Colon (tissue), 2 donors: ENCODE measurements at regions not wholly inside any gene's neighbourhood (a gene's known extent, or its start where the extent isn't known, plus 50 kb on each side); places are given as distances from the start of the nearest gene placed in this dataset.
"Not testable (repeated sequence)": the region's sequence is repeated elsewhere in the genome, so short reads cannot be mapped to it uniquely, and the experiment has no call there.

Experiments used
- FAIRE-seq: peaks from 2 replicates; lab custom pipeline; 2012; peaks lifted over from hg19 to GRCh38; lab: Jason Lieb, UNC
- donor health status: control.
- donor health status: control.

- FAIRE-seq, result no peak
Observed at GRCh38 chr5:56763711-56764466, 51.5 kb upstream of the MAP3K1 start.

DNA sequence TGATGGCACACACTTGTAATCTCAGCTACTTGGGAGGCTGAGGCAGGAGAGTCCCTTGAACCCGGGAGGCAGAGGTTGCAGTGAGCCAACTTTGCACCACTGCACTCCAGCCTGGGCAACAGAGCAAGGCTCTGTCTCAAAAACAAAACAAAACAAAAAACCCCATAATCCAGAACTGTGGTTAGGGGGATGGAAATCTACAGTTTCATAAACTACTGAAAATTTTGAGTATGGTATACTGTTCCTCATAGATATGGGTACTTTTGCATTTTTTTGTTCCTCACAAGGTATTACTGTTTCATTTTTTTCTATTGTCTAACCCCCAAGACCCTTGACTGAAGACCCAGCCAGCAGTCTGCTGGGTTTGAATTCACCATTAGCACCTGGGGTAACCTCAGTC, 52.2 kb upstream of the MAP3K1 start:
- no peak for FAIRE-seq

DNA sequence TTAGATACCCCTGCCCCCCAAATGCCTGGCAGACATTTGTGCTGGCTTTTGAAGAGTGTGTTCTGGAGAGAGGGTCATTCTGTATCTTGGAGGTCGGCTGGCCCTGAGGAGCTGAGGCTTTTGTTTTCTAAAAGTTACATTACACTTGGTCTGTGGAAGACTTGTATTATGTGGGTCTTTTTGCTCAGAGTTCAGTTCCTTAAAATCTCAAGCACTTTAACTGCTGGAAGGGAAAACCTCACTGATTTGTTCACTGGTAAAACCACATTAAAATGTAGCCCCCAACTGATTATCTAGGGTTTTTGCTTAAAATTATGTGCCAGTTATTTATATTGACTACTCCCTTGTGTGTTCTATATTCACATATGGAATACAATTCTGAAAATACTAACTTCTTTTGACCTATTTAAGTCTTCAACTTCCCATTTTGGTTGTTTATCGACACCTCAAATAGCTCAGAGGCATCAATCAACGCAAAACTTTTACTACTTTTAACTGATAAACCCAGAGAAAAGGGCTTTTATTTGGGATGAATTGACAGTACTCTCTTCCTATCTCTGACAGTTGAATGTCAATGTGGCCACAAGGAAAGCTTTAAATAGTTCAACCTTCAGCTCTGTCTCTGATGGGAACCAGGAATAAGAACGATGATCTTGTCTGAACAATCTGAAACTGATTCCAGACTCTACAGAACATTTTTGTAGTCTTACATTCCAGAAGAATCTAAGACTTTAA, 54.0 kb upstream of the MAP3K1 start:
- no peak for FAIRE-seq

DNA sequence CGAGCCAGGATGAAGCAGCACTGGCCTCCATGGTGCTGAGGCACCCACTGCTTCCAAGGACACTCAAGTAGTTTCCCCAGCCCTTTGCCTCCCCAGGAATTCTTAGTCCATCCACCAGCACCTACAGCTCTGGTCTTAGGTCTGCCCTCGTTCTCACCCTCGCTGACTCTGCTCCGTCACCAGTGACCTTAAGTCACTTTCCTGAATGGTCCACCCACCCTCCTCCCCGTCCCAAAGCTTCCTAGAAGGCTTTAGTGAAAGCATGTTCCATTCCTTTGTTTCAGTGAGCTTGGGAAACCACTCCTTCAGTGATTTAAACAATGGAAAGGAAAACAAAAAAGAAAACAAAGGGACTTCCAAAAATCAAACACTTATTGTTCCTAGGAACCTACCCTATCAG, 54.6 kb upstream of the MAP3K1 start:
- FAIRE-seq, result no peak

- no peak for FAIRE-seq
Observed at GRCh38 chr5:56759521-56760216, 55.7 kb upstream of the MAP3K1 start.

DNA sequence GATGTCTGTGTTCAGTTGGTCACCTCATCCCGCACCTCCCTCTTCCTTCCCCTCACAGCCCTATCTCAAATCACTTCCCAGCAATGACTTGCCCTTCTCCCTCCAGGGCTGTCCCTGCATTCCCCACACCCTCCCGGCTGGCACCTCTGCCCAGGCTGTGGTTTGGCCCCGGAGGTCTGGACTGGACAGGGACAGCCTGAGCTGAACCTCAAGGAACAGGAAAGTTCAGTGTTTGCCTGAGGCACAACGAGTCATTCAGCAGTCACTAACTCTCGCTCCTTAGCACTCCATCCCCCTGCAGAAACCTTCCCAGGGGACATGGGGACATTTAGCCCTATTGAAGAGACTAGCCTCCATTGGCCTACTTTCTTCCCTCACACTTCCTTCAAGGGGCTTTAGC, 58.3 kb upstream of the MAP3K1 start:
- no peak for FAIRE-seq

DNA sequence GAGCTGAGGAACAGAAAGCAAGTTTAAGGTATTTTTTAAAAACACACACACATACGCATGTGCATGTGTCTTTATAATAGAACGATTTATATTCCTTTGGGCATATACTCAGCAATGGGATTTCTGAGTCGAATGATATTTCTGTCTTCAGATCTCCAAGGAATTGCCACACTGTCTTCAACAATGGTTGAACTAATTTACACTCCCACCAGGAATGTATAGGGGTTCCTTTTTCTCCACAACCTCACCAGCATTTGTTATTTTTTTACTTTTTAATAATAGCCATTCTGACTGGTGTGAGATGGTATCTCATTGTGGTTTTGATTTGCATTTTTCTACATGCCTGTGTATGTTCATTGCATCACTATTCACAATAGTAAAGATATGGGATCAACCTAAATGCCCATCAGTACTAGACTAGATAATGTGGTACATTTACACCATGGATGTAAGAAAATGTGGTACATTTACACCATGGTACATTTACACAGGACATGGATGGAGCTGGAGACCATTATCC, 60.3 kb upstream of the MAP3K1 start:
- FAIRE-seq, result no peak

- FAIRE-seq, result not testable (repeated sequence)
Observed at GRCh38 chr5:56753588-56753987, 61.8 kb upstream of the MAP3K1 start.

- FAIRE-seq, result no peak
Observed at GRCh38 chr5:56751572-56752313, 63.6 kb upstream of the MAP3K1 start.

DNA sequence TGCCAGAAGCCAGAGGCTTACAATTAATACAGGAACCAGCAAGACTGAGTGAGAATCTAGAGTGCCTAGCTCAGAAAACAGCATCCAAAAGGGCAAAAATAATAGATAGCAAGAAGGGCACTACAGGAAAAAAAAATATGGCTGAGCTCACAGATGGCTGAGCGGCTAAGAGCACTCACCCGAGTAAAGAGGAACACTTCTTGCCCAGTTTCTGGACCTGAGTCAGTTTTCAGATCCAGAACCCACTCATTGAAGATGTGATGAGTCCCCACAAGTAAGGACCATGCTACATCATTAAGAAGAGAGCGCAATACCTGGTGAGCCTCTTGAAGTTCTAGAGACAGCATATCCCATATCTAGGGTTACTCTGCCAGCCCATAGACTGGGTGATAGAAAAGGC, 65.5 kb upstream of the MAP3K1 start:
- FAIRE-seq, result no peak

- FAIRE-seq, result no peak
Observed at GRCh38 chr5:56746553-56747339, 68.6 kb upstream of the MAP3K1 start.

DNA sequence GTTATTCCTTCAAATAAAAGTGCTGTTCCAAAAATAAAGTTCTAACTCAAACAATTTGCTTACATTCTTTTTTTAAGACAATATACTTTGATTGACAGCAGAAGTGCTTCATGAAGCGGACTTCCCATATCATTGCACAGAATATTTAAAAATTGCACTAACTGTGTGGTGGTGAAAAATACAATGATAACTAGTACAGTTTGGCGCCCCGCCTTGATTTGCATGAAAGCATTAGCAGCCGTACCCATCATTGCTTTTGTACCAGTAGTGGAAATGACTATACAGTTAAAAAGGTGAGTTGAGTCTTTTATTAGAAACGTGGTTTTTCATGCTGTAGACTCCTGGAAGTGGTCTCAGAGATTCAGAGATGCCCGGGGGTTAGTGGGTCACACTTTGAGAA, 69.5 kb upstream of the MAP3K1 start:
- no peak for FAIRE-seq

DNA sequence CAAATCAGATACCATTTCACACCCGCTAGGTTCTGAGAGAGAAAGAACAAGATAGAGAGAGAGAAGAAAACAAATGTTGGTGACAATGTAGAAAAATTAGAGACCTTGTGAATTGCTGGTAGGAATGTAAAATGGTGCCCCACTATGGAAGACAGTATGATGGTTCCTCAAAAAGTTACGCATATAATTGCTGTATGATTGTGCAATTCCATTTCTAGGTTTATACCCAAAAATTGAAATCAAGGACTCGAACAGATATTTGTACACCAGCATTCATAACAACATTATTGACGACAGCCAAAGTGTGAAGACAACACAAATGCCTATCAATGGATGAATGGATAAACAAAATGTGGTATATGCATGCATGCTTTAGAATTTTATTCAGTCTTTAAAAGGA, 74.5 kb upstream of the MAP3K1 start:
- no peak for FAIRE-seq

DNA sequence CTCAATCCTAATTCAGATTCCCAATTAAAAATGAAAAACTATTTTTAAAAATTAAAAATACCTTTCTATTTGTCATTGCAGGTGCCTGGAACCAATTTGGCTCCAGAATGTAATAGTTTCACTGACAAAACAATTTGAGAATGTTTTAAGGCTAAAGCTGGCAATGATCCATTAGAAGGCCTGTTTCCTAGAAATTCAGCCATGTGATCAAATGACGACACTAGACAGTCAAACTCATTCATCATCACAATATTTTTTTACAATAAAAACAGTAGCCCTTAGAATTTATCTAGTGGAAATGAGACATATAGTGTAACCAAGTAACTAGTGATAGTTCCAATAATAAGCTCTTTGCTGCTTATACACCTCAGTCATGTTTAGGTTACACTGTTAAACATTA, 75.4 kb upstream of the MAP3K1 start:
- no peak for FAIRE-seq

DNA sequence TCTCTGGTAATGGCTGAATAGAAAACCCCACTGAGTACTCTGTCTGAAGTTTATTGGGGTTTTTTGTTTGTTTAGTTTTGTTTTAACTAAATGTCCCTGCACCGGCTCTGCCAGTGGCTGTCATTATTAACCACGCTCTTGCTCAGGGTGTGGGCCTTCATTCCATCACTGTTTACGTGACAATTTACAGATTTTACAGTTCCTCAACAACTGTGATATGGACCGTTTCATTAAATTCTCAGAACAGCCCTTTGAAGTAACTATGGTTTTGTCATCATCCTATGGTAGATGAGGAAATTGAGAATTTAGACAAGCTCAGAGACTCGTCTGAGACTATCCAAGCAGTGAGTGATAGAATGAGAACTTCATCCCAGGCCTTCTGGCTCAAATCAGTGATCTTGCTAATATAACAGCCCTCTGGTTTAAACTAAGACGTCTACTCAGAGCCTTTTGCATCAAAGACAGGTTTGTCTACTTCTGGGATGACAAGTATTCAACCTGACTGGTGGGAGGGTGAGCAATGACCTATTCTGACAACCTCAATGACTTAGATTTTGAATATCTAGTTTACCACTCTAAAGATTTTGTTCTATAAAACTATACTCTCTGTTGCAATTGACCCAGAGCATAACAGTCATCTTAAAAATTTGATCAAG, 77.3 kb upstream of the MAP3K1 start:
- no peak for FAIRE-seq

DNA sequence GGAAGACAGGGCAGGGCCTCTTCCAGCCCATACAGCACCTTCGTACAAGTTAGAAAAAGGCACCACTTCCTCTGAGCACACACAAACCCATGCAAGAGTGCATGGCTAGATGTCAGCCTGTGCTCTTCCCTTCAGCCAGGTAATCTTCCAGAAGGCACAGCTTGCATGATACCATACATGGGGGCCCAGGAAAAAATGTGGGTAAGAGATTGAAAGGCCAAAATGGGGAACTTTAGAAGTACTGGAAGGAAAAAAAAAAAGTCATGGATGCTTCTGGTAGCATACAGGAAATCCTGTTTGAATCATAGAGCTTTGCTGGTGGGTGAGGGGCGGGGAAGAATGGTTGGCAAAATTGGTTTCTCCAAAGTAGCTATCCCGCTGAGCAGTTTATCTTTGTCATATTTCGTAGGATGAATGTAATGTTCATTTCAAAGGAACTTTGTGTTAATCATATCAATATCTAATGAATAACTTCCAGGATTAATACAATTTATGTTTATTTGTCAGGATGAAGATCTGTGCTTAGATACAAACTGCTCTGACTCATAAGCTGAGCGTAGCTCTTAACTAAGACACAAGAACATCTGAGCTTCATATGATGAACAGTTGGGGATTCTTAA, 78.2 kb upstream of the MAP3K1 start:
- FAIRE-seq, result no peak

GRCh38 chr5:56735849-56736641, 79.3 kb upstream of the MAP3K1 start:
- no peak for FAIRE-seq

GRCh38 chr5:56734091-56734694, 81.2 kb upstream of the MAP3K1 start:
- FAIRE-seq, result no peak

DNA sequence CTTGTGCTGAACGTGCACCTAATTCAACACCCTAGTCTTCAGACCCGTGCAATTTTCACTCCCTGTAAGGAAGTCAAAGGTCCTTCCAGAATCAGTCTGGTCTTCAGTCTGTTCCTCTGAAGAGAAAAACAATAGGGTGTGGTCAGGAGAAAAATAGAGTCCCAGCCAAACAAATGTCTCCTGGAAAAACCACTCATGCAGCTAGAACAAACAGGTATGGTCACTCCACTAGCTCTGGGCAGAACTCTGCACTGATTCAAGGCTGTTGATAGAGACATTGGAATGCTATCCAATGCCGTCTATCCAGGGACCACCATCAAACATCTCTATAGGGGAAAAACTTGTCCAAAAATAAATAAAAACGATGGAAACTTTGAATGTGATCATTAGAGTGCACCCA, 81.8 kb upstream of the MAP3K1 start:
- no peak for FAIRE-seq
